ENCODE measurements at regions not wholly inside any gene's neighbourhood (a gene's known extent, or its start where the extent isn't known, plus 50 kb on each side); places are given as distances from the start of the nearest gene placed in this dataset.
A peak's percentile ranks its signal among the peaks of the same experiment; 100 is the strongest.

DNA sequence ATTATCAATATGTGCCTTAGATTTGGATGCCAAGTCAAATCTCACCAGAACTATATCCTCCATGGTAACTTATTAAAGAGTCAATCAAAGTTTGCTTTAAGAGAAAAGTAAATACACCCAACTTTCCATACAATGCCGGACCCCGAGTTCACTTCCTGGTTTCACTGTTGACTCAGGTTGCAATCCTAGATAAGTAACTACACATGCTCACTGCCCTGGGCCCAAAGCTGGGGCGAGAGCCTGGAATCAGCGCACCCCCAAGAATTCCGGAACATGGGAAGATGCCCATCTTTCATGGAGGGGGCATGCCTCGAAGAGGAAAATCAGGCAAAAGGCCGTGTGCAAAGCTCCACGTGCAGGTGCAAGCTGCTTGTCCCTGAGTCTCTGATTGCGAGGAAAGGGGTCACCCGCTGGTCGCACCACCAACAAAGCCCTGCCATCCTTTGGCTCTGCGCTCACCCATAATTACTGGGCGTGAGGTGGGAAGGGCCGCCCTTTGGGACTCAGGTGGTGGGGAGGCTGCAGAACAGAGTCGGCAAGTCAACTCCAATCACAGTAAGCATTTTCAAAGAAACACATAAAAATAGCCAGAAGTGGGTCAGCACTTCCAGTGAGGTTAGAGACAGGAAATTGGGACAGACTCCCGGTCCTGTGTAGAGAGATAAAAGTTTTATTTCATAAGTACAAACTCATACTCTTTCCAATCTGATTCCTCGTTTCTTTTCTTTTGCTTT lies 167.7 kb downstream of the TOMM20 start (continued):
- TF ChIP-seq, protein P1, sequence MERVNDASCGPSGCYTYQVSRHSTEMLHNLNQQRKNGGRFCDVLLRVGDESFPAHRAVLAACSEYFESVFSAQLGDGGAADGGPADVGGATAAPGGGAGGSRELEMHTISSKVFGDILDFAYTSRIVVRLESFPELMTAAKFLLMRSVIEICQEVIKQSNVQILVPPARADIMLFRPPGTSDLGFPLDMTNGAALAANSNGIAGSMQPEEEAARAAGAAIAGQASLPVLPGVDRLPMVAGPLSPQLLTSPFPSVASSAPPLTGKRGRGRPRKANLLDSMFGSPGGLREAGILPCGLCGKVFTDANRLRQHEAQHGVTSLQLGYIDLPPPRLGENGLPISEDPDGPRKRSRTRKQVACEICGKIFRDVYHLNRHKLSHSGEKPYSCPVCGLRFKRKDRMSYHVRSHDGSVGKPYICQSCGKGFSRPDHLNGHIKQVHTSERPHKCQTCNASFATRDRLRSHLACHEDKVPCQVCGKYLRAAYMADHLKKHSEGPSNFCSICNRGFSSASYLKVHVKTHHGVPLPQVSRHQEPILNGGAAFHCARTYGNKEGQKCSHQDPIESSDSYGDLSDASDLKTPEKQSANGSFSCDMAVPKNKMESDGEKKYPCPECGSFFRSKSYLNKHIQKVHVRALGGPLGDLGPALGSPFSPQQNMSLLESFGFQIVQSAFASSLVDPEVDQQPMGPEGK (CRISPR knock-in tag; IDR thresholded peaks at IDR 0.05; ENCODE audit: borderline replicate concordance), result 0 out of 2 replicates have a peak, but pooled peaks have one; percentile 43
- TF ChIP-seq SAP30 (IDR thresholded peaks at IDR 0.05; ENCODE audit: borderline replicate concordance, insufficient read depth, low read depth, low read length, poor library complexity, severe bottlenecking) (no peak), NFXL1 (CRISPR knock-in tag; IDR thresholded peaks at IDR 0.05) (peak; percentile 52; the same call in 1 of the 2 replicates), ZNF445 (CRISPR knock-in tag; IDR thresholded peaks at IDR 0.05; ENCODE audit: low read depth) (no peak), ZNF239 (CRISPR knock-in tag; IDR thresholded peaks at IDR 0.05) (0 out of 2 replicates have a peak, but pooled peaks have one; percentile 38), PHB (CRISPR knock-in tag; IDR thresholded peaks at IDR 0.05) (0 out of 2 replicates have a peak, but pooled peaks have one; percentile 34), SAFB (IDR thresholded peaks at IDR 0.05; ENCODE audit: borderline replicate concordance, low read depth, low read length) (no peak), BDP1 (IDR thresholded peaks at IDR 0.05; ENCODE audit: insufficient read depth, insufficient read length) (no peak), RFX1 (IDR thresholded peaks at IDR 0.05) (no peak), RBM22 (IDR thresholded peaks at IDR 0.05; ENCODE audit: low read depth, low read length, poor library complexity, severe bottlenecking) (no peak)
- TF ChIP-seq, protein P2, sequence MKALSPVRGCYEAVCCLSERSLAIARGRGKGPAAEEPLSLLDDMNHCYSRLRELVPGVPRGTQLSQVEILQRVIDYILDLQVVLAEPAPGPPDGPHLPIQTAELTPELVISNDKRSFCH (CRISPR knock-in tag; IDR thresholded peaks at IDR 0.05), result no peak
- TF ChIP-seq, protein P2 (tag; IDR thresholded peaks at IDR 0.05), result peak; percentile 81; the same call in 1 of the 2 replicates
- TF ChIP-seq, protein P3, sequence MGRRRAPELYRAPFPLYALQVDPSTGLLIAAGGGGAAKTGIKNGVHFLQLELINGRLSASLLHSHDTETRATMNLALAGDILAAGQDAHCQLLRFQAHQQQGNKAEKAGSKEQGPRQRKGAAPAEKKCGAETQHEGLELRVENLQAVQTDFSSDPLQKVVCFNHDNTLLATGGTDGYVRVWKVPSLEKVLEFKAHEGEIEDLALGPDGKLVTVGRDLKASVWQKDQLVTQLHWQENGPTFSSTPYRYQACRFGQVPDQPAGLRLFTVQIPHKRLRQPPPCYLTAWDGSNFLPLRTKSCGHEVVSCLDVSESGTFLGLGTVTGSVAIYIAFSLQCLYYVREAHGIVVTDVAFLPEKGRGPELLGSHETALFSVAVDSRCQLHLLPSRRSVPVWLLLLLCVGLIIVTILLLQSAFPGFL (CRISPR knock-in tag; IDR thresholded peaks at IDR 0.05), result no peak
- TF ChIP-seq, protein P4, sequence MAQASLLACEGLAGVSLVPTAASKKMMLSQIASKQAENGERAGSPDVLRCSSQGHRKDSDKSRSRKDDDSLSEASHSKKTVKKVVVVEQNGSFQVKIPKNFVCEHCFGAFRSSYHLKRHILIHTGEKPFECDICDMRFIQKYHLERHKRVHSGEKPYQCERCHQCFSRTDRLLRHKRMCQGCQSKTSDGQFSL (CRISPR knock-in tag; IDR thresholded peaks at IDR 0.05), result peak; percentile 49; the same call in 1 of the 2 replicates
- TF ChIP-seq, protein P4 (tag; IDR thresholded peaks at IDR 0.05), result peak; percentile 30 to 46; a peak in 1 of 4 replicates
- TF ChIP-seq, protein P5, sequence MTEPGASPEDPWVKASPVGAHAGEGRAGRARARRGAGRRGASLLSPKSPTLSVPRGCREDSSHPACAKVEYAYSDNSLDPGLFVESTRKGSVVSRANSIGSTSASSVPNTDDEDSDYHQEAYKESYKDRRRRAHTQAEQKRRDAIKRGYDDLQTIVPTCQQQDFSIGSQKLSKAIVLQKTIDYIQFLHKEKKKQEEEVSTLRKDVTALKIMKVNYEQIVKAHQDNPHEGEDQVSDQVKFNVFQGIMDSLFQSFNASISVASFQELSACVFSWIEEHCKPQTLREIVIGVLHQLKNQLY (CRISPR knock-in tag; conservative IDR thresholded peaks at IDR 0.05), result no peak
- TF ChIP-seq, protein P6, sequence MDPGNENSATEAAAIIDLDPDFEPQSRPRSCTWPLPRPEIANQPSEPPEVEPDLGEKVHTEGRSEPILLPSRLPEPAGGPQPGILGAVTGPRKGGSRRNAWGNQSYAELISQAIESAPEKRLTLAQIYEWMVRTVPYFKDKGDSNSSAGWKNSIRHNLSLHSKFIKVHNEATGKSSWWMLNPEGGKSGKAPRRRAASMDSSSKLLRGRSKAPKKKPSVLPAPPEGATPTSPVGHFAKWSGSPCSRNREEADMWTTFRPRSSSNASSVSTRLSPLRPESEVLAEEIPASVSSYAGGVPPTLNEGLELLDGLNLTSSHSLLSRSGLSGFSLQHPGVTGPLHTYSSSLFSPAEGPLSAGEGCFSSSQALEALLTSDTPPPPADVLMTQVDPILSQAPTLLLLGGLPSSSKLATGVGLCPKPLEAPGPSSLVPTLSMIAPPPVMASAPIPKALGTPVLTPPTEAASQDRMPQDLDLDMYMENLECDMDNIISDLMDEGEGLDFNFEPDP (CRISPR knock-in tag; IDR thresholded peaks at IDR 0.05), result peak; percentile 60; the same call in 1 of the 2 replicates
- TF ChIP-seq, protein P7, sequence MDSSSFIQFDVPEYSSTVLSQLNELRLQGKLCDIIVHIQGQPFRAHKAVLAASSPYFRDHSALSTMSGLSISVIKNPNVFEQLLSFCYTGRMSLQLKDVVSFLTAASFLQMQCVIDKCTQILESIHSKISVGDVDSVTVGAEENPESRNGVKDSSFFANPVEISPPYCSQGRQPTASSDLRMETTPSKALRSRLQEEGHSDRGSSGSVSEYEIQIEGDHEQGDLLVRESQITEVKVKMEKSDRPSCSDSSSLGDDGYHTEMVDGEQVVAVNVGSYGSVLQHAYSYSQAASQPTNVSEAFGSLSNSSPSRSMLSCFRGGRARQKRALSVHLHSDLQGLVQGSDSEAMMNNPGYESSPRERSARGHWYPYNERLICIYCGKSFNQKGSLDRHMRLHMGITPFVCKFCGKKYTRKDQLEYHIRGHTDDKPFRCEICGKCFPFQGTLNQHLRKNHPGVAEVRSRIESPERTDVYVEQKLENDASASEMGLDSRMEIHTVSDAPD (CRISPR knock-in tag; IDR thresholded peaks at IDR 0.05), result 0 out of 2 replicates have a peak, but pooled peaks have one; percentile 27

Measured in K562 (cell line).